ENCODE measurements at regions not wholly inside any gene's neighbourhood (a gene's known extent, or its start where the extent isn't known, plus 50 kb on each side); places are given as distances from the start of the nearest gene placed in this dataset.

DNA sequence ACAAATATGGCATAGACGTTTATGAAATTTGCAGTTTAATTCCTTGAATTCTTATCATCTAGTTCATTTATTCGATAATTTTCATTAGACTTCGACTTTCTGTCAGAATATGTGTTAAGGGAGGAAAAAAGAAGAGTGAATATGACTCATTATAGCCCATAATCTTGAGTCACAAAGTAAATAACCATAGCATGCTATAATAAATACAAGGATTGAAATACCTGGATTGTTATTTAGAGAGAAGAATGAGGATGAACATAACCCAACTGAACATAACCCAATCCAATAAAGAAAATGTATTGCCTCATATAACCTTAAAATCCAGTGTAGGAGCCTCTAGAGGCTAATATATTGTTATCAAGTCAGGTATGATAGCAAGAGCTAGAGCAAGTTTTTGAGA is 1858.3 kb upstream of the RAG2 start:
- no peaks in the 10 kb centered on the region for H3K9me2 ChIP-seq (ENCODE audit: insufficient read depth)
- no peak overlapping the region for H2AFZ ChIP-seq (ENCODE audit: low read depth, low read length, poor library complexity, severe bottlenecking)
- intact Hi-C loops (cut with micrococcal nuclease): no loop called here
- ATAC-seq (no peak), DNase-seq (ENCODE audit: low read depth, low spot score) (no peak)
- ChIA-PET POLR2A (no interaction called here), CTCF (no interaction called here), RAD21 (ENCODE audit: low non-redundant PET in 1 of 2, low total read pairs in 2 of 2, uncharacterized antibody in 2 of 2, unreplicated experiment in 2 of 2) (no interaction called here)
- BruUV-seq (replicated peaks): no TSS peak
- H3K79me2 ChIP-seq (ENCODE audit: insufficient read depth, low read length): no peaks in the 10 kb centered on the region
- no peaks in the 10 kb centered on the region for H3K36me3 ChIP-seq (ENCODE audit: control insufficient read depth in 1 of 2, insufficient read depth in 2 of 2, low read length in 2 of 2)
- no peak overlapping the region for H3K9ac ChIP-seq (ENCODE audit: low read length)
- TF ChIP-seq POLR2A (IDR thresholded peaks at IDR 0.05; ENCODE audit: borderline replicate concordance, extremely low read depth, insufficient read depth, insufficient read length): no peak
- TF ChIP-seq ZNF274 (IDR thresholded peaks at IDR 0.05; ENCODE audit: low read depth, low read length): no peak
- no peak for TF ChIP-seq RAD21 (IDR thresholded peaks at IDR 0.05; ENCODE audit: low read depth)
- TF ChIP-seq EZH2phosphoT487 (IDR thresholded peaks at IDR 0.05; ENCODE audit: borderline replicate concordance): no peak
- TF ChIP-seq CEBPB (IDR thresholded peaks at IDR 0.05; ENCODE audit: low read depth): no peak
- TF ChIP-seq SRF (IDR thresholded peaks at IDR 0.05; ENCODE audit: low read depth): no peak
- no peak for TF ChIP-seq CBX3 (IDR thresholded peaks at IDR 0.05; ENCODE audit: low read depth)
- TF ChIP-seq, protein P1, sequence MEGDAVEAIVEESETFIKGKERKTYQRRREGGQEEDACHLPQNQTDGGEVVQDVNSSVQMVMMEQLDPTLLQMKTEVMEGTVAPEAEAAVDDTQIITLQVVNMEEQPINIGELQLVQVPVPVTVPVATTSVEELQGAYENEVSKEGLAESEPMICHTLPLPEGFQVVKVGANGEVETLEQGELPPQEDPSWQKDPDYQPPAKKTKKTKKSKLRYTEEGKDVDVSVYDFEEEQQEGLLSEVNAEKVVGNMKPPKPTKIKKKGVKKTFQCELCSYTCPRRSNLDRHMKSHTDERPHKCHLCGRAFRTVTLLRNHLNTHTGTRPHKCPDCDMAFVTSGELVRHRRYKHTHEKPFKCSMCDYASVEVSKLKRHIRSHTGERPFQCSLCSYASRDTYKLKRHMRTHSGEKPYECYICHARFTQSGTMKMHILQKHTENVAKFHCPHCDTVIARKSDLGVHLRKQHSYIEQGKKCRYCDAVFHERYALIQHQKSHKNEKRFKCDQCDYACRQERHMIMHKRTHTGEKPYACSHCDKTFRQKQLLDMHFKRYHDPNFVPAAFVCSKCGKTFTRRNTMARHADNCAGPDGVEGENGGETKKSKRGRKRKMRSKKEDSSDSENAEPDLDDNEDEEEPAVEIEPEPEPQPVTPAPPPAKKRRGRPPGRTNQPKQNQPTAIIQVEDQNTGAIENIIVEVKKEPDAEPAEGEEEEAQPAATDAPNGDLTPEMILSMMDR (IDR thresholded peaks at IDR 0.05 in 2 of 3, conservative IDR thresholded peaks at IDR 0.05 in 1 of 3; ENCODE audit: borderline replicate concordance in 1 of 3, insufficient read depth in 1 of 3, low read depth in 2 of 3, low read length in 2 of 3): no peak
- no peak for TF ChIP-seq SP1 (IDR thresholded peaks at IDR 0.05; ENCODE audit: low read depth)
- no peak for TF ChIP-seq YY1 (IDR thresholded peaks at IDR 0.05; ENCODE audit: extremely low read depth, insufficient replicate concordance, low read depth, low read length)
- TF ChIP-seq POLR2AphosphoS5 (IDR thresholded peaks at IDR 0.05; ENCODE audit: low read depth, low read length): no peak
- no peak for TF ChIP-seq EZH2 (IDR thresholded peaks at IDR 0.05)
- TF ChIP-seq SIN3A (IDR thresholded peaks at IDR 0.05; ENCODE audit: low read depth): no peak
- TF ChIP-seq ZFX (IDR thresholded peaks at IDR 0.05): no peak
- TF ChIP-seq EGR1 (IDR thresholded peaks at IDR 0.05; ENCODE audit: low read depth): no peak
- no peak for TF ChIP-seq ELF1 (IDR thresholded peaks at IDR 0.05; ENCODE audit: borderline replicate concordance, low read depth)
- H3K4me2 ChIP-seq (ENCODE audit: low read length): no peak overlapping the region
- no peaks in the 10 kb centered on the region for H3K4me1 ChIP-seq (ENCODE audit: control insufficient read depth in 1 of 2, insufficient read depth in 2 of 2, low read length in 2 of 2)
- peaks cover 5 to 18% of the 10 kb centered on the region in 2 experiments; a peak in 2 of 4 replicates for H3K9me3 ChIP-seq (ENCODE audit: control insufficient read depth in 1 of 2, insufficient read depth in 1 of 2, low read depth in 1 of 2, low read length in 2 of 2)
- H3K27me3 ChIP-seq (ENCODE audit: insufficient read depth, low read length): no peaks in the 10 kb centered on the region
- H3K27ac ChIP-seq (ENCODE audit: low read depth, low read length): no peak overlapping the region
- no peak overlapping the region for H3K4me3 ChIP-seq (replicated peaks in 1 of 2; ENCODE audit: low read depth in 1 of 2, low read length in 2 of 2)
- no peaks in the 10 kb centered on the region for H4K20me1 ChIP-seq (ENCODE audit: insufficient read depth)
